Liver (tissue), 8 donors: ENCODE measurements at regions not wholly inside any gene's neighbourhood (a gene's known extent, or its start where the extent isn't known, plus 50 kb on each side); places are given as distances from the start of the nearest gene placed in this dataset.

ENCODE experiments used
- DNase-seq: peaks from one replicate; pipeline ENCODE4 v3.0.0-alpha.2; 2017; ENCODE audit warnings: low spot score
- H3K27ac ChIP-seq, 2 donors: one replicate each; pipeline ENCODE4 v1.7.0; 2013; ENCODE audit warnings: inconsistent platforms in 2 of 2, low read length in 2 of 2, control low read depth in 1 of 2, low read depth in 1 of 2, mild to moderate bottlenecking in 1 of 2
- H3K27me3 ChIP-seq, 4 donors: one replicate each; pipeline versions ENCODE4 v1.6.1 to v1.7.0; 2013; ENCODE audit warnings: low read length in 3 of 4, inconsistent platforms in 1 of 4, mild to moderate bottlenecking in 1 of 4, moderate library complexity in 1 of 4; ENCODE audit not compliant: control insufficient read depth in 4 of 4, insufficient read depth in 4 of 4
- H3K36me3 ChIP-seq, 4 donors: one replicate each; pipeline versions ENCODE4 v1.6.1 to v1.7.0; 2013; ENCODE audit warnings: low read length in 3 of 4, mild to moderate bottlenecking in 3 of 4, low read depth in 1 of 4, moderate library complexity in 1 of 4; ENCODE audit not compliant: control insufficient read depth in 4 of 4, insufficient read depth in 3 of 4
- H3K4me1 ChIP-seq, 4 donors: one replicate each; pipeline versions ENCODE4 v1.6.1 to v1.7.0; 2013; ENCODE audit warnings: low read length in 3 of 4, mild to moderate bottlenecking in 3 of 4, moderate library complexity in 1 of 4; ENCODE audit not compliant: control insufficient read depth in 4 of 4, insufficient read depth in 4 of 4
- H3K4me3 ChIP-seq, 3 donors: one replicate each; pipeline versions ENCODE4 v1.6.1 to v1.7.0; 2013; ENCODE audit warnings: low read length in 3 of 3, control low read depth in 1 of 3, low read depth in 1 of 3, mild to moderate bottlenecking in 1 of 3
- H3K9ac ChIP-seq, 2 donors: one replicate each; pipeline ENCODE4 v1.7.0; 2013; ENCODE audit warnings: low read length in 2 of 2, mild to moderate bottlenecking in 2 of 2, moderate library complexity in 2 of 2, control low read depth in 1 of 2, low read depth in 1 of 2
- H3K9me3 ChIP-seq, 4 donors: one replicate each; pipeline versions ENCODE4 v1.6.1 to v1.7.0; 2013; ENCODE audit warnings: low read length in 3 of 4; ENCODE audit not compliant: control insufficient read depth in 4 of 4
- ATF3 ChIP-seq: IDR thresholded peaks from 2 replicates; pipeline ENCODE4 v1.6.1; 2016; ENCODE audit warnings: antibody characterized with exemption
- CTCF ChIP-seq: fragments of 150-350 bp; IDR thresholded peaks from 2 replicates; pipeline ENCODE4 v1.5.1; 2017; ENCODE audit warnings: improper control_type of control experiment, low read depth, low read length; ENCODE audit not compliant: missing input control
- EGR1 ChIP-seq, 2 donors: IDR thresholded peaks; 2 replicates each; pipeline ENCODE4 v1.6.1; 2016 to 2018; ENCODE audit warnings: antibody characterized with exemption in 2 of 2, low read depth in 2 of 2
- FOXA1 ChIP-seq: IDR thresholded peaks from 2 replicates; pipeline ENCODE4 v1.6.1; 2016; ENCODE audit warnings: antibody characterized with exemption
- FOXA2 ChIP-seq: IDR thresholded peaks from 2 replicates; pipeline ENCODE4 v1.6.1; 2016; ENCODE audit warnings: antibody characterized with exemption
- GABPA ChIP-seq, 2 donors: IDR thresholded peaks in 1 of 2; conservative IDR thresholded peaks in 1 of 2; 2 replicates each; pipeline ENCODE4 v1.6.1; 2016; ENCODE audit warnings: antibody characterized with exemption in 2 of 2, mild to moderate bottlenecking in 1 of 2, moderate library complexity in 1 of 2
- HNF4A ChIP-seq, 2 donors: conservative IDR thresholded peaks; 2 replicates each; pipeline ENCODE4 v1.6.1; 2016; ENCODE audit warnings: antibody characterized with exemption in 2 of 2, mild to moderate bottlenecking in 2 of 2
- HNF4G ChIP-seq: IDR thresholded peaks from 2 replicates; pipeline ENCODE4 v1.6.1; 2016; ENCODE audit warnings: antibody characterized with exemption
- JUND ChIP-seq, 2 donors: IDR thresholded peaks; 2 replicates each; pipeline ENCODE4 v1.6.1; 2016; ENCODE audit warnings: antibody characterized with exemption in 2 of 2
- MAX ChIP-seq: IDR thresholded peaks from 2 replicates; pipeline ENCODE4 v1.6.1; 2016; ENCODE audit warnings: antibody characterized with exemption
- NR2F2 ChIP-seq: IDR thresholded peaks from 2 replicates; pipeline ENCODE4 v1.6.1; 2016; ENCODE audit warnings: antibody characterized with exemption
- RAD21 ChIP-seq, 2 donors: IDR thresholded peaks; 2 replicates each; pipeline ENCODE4 v1.6.1; 2016; ENCODE audit warnings: antibody characterized with exemption in 2 of 2, mild to moderate bottlenecking in 2 of 2
- REST ChIP-seq: IDR thresholded peaks from 2 replicates; pipeline ENCODE4 v1.6.1; 2016; ENCODE audit warnings: antibody characterized with exemption, mild to moderate bottlenecking
- RXRA ChIP-seq, 2 donors: IDR thresholded peaks; 2 replicates each; pipeline ENCODE4 v1.6.1; 2017 to 2018; ENCODE audit warnings: antibody characterized with exemption in 2 of 2, mild to moderate bottlenecking in 1 of 2
- SP1 ChIP-seq: IDR thresholded peaks from 2 replicates; pipeline ENCODE4 v1.6.1; 2018; ENCODE audit warnings: antibody characterized with exemption, mild to moderate bottlenecking
- TAF1 ChIP-seq: conservative IDR thresholded peaks from 2 replicates; pipeline ENCODE4 v1.6.1; 2016; ENCODE audit warnings: antibody characterized with exemption, mild to moderate bottlenecking
- YY1 ChIP-seq: IDR thresholded peaks from 2 replicates; pipeline ENCODE4 v1.6.1; 2016; ENCODE audit warnings: antibody characterized with exemption, mild to moderate bottlenecking
- ZBTB33 ChIP-seq: IDR thresholded peaks from 2 replicates; pipeline ENCODE4 v1.6.1; 2016; ENCODE audit warnings: antibody characterized with exemption
- WGBS: extraction: QIAGEN DNeasy Blood & Tissue Kit; methylation state at CpG from one replicate; pipeline ENCODE4 v1.1.7; 2013; 5-methylcytosine and 5-hydroxymethylcytosine counted together
- donor health status: healthy.
- donor health status: healthy.
- donor health status: healthy.
- donor health status: healthy.
- donor health status: healthy.

DNA sequence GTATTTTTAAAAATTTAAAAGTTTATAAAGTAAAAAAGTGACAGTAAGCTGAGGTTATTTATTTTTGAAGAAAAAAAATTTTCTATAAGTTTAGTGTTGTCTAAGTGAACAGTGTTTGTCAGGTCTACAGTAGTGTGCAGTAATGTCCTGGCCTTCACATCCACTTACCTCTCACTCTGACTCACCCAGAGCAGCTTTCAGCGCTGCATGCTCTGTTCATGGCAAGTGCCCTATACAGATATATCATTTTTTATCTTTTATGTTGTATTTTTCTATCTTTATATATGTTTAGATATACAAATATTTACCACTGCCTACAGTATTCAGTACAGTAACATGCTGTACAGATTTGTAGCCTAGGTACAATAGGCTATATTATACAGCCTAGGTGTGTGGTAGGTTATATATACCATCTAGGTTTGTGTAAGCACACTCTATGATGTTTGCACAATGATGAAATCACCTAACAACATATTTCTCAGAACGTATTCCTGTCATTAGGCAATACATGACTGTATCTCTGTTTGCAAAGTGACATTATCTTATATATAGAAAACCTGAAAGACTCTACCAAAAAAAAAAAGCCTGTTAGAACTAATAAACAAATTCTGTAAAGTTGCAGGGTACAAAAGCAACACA lies 75.9 kb upstream of the TMC3 start:
- DNase-seq = no peak
- TF ChIP-seq RXRA (IDR thresholded peaks at IDR 0.05) = no peak
- TF ChIP-seq SP1 = no peak
- 52% methylated on average over 2 of the region's 2 CpGs for WGBS

DNA sequence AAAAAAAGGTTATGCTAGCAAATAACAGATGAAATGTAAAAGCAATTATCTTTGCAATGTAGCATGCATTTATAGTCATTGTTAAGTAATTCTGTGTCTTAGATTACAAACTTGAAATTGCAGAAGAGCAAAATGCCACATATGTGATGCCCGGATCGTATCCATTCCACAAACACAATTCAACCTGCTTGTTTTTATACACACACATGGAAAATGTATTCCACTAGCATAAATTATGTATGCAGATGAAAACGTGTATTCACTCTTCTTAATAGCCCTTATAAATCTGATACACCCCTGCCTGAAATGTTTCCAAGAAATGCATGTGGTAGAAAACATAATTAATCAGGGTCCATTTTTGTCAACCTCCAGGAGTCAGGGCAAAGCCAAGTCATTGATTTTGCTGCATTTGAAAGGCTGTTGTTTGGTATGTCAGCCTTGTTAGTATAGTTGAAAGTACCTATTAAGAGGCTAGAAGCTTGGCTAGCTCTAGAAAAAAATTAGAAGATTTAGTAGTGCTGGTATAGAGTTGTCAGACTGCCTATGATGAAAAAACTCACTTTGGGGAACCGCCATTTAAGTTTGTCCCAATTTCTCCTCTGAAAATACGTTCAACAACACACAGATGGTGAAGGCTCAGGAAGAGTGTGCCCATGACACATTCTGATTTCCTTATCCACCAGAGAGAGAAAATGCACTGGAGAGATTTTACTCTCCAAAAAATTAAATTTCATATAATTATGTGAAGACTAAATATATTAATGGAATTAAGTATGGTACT lies 69.2 kb upstream of the TMC3 start:
- WGBS = 86% methylated on average over 5 of the region's 5 CpGs
- H3K9ac ChIP-seq = no peak overlapping the region
- H3K4me3 ChIP-seq = no peak overlapping the region
- H3K4me1 ChIP-seq = no peaks in the 10 kb centered on the region
- H3K36me3 ChIP-seq = no peaks in the 10 kb centered on the region
- H3K27ac ChIP-seq = no peak overlapping the region
- no peak for DNase-seq
- H3K27me3 ChIP-seq = no peaks in the 10 kb centered on the region
- peaks cover 0 to 4% (median 1%) of the 10 kb centered on the region in 4 donors for H3K9me3 ChIP-seq
- TF ChIP-seq NR2F2 (no peak), REST (no peak), RAD21 (IDR thresholded peaks at IDR 0.05) (no peak), CTCF (no peak), FOXA1 (no peak), TAF1 (no peak), ATF3 (no peak), EGR1 (IDR thresholded peaks at IDR 0.05; ENCODE audit: low read depth in 2 of 2) (no peak), SP1 (no peak), GABPA (IDR thresholded peaks at IDR 0.05 in 1 of 2, conservative IDR thresholded peaks at IDR 0.05 in 1 of 2) (no peak), JUND (IDR thresholded peaks at IDR 0.05) (no peak), HNF4A (conservative IDR thresholded peaks at IDR 0.05) (no peak), FOXA2 (no peak), HNF4G (no peak), ZBTB33 (no peak), YY1 (no peak), MAX (no peak)

More for the DNA sequence above, 75.9 kb upstream of the TMC3 start:
- Histone ChIP-seq H3K4me3 (no peak overlapping the region), H3K27me3 (no peaks in the 10 kb centered on the region), H3K9ac (no peak overlapping the region), H3K9me3 (peaks cover 0 to 4% (median 1%) of the 10 kb centered on the region in 4 donors), H3K27ac (no peak overlapping the region), H3K36me3 (no peaks in the 10 kb centered on the region), H3K4me1 (no peaks in the 10 kb centered on the region)
